Endothelial cell of umbilical vein (primary cell): ENCODE measurements at regions not wholly inside any gene's neighbourhood (a gene's known extent, or its start where the extent isn't known, plus 50 kb on each side); places are given as distances from the start of the nearest gene placed in this dataset.

Experiments used
- JUN ChIP-seq: IDR thresholded peaks from 2 replicates; pipeline ENCODE4 v1.6.1; 2011; ENCODE audit warnings: borderline replicate concordance, low read depth; ENCODE audit not compliant: insufficient read length, insufficient read depth
- MYC ChIP-seq: IDR thresholded peaks from one replicate; pipeline ENCODE4 v1.6.1; 2011; ENCODE audit warnings: mild to moderate bottlenecking, low read depth, low read length
- POLR2A ChIP-seq: IDR thresholded peaks from 2 replicates; pipeline ENCODE4 v1.6.1; 2012; ENCODE audit warnings: low read depth, mild to moderate bottlenecking, control low read depth, low read length
- POLR2AphosphoS5 ChIP-seq: IDR thresholded peaks from 2 replicates; pipeline ENCODE4 v1.6.1; 2012; ENCODE audit warnings: low read depth, mild to moderate bottlenecking, control low read depth, low read length, moderate library complexity; ENCODE audit not compliant: insufficient read depth
- TF ChIP-seq, protein P1 (sequence below), 2 donors: IDR thresholded peaks; 1 replicate in 1 of 2; 2 replicates in 1 of 2; pipeline ENCODE4 v1.5.1; 2011; ENCODE audit warnings: low read length in 2 of 2, mild to moderate bottlenecking in 2 of 2, moderate library complexity in 2 of 2, control low read depth in 1 of 2, inconsistent platforms in 1 of 2, low read depth in 1 of 2; ENCODE audit not compliant: insufficient read depth in 1 of 2; ENCODE audit errors: extremely low read depth in 1 of 2

DNA sequence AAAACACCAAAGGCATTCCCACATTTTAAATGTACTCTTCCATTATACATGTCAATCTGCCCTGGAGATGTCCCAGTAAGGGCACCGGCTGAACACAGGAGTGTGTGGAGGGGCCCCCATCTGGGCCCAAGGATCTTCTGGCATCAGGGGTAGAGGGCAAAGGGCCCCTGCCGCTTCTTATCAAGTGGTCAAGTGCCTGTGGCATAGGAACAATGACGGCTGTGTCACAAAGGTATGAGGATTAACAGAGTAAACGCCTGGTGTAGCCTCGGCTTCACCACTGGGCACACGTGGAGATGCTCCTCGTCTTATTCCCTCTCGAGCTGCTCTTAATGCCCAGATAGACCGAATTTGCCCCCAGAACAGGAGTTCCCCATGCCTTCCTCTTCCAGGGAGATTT is 169.7 kb upstream of the GLI2 start:
- TF ChIP-seq, protein P1, sequence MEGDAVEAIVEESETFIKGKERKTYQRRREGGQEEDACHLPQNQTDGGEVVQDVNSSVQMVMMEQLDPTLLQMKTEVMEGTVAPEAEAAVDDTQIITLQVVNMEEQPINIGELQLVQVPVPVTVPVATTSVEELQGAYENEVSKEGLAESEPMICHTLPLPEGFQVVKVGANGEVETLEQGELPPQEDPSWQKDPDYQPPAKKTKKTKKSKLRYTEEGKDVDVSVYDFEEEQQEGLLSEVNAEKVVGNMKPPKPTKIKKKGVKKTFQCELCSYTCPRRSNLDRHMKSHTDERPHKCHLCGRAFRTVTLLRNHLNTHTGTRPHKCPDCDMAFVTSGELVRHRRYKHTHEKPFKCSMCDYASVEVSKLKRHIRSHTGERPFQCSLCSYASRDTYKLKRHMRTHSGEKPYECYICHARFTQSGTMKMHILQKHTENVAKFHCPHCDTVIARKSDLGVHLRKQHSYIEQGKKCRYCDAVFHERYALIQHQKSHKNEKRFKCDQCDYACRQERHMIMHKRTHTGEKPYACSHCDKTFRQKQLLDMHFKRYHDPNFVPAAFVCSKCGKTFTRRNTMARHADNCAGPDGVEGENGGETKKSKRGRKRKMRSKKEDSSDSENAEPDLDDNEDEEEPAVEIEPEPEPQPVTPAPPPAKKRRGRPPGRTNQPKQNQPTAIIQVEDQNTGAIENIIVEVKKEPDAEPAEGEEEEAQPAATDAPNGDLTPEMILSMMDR (IDR thresholded peaks at IDR 0.05; ENCODE audit: extremely low read depth in 1 of 2, insufficient read depth in 1 of 2, low read depth in 1 of 2, low read length in 2 of 2): no peak
- TF ChIP-seq POLR2A (no peak), JUN (no peak), MYC (no peak), POLR2AphosphoS5 (no peak)
